GM12878 (cell line): ENCODE measurements at regions not wholly inside any gene's neighbourhood (a gene's known extent, or its start where the extent isn't known, plus 50 kb on each side); places are given as distances from the start of the nearest gene placed in this dataset.

Experiments
- ATAC-seq: fragments of 200-7000 bp; cut with Tn5 transposase; 3 replicates; pipeline ENCODE4 v1.9.1; 2020; ENCODE audit warnings: mild to moderate bottlenecking, moderate library complexity
- BruUV-seq: library from RNA; stranded (reverse); fragments of 400-500 nt; replicated peaks from 2 replicates; lab custom pipeline; 2021; lab: Mats Ljungman, UMichigan
- CTCF ChIA-PET: fragments of 300-600 bp; sonication (Branson Sonifier 250); formaldehyde crosslinking; extraction: SDS; loops from one replicate; lab custom pipeline; 2021; ENCODE audit warnings: inconsistent platforms; lab: Yijun Ruan, JAX
- POLR2A ChIA-PET: fragments of 350-600 bp; formaldehyde crosslinking; extraction: SDS; loops from one replicate; lab custom pipeline; 2021; ENCODE audit warnings: inconsistent platforms; lab: Charles Lee
- RAD21 ChIA-PET: fragments of 300-600 bp; sonication (Branson Sonifier 250); formaldehyde crosslinking; loops from one replicate; lab custom pipeline; 2023; ENCODE audit warnings: antibody characterized with exemption; ENCODE audit not compliant: unreplicated experiment; lab: Charles Lee
- SMC1A ChIA-PET: fragments of 300-600 bp; sonication (Branson Sonifier 250); formaldehyde crosslinking; loops from one replicate; lab custom pipeline; 2023; ENCODE audit not compliant: unreplicated experiment, uncharacterized antibody; lab: Charles Lee
- DNase-seq: peaks from one replicate; pipeline ENCODE4 v3.0.0-alpha.2; 2011; ENCODE audit warnings: low read depth, low spot score
- FAIRE-seq: peaks from 3 replicates; lab custom pipeline; 2011; peaks lifted over from hg19 to GRCh38; lab: Jason Lieb, UNC
- H2AFZ ChIP-seq: 2 replicates; pipeline ENCODE4 v1.6.0; 2011; ENCODE audit warnings: low read depth, low read length, control low read depth; ENCODE audit not compliant: control insufficient read depth
- H3K27ac ChIP-seq: 2 replicates; pipeline ENCODE4 v1.5.1; 2011; ENCODE audit warnings: control low read depth; ENCODE audit not compliant: control insufficient read depth, insufficient read depth
- H3K27me3 ChIP-seq, 2 experiments: replicated peaks in 1 of 2; 2 replicates each; pipeline versions ENCODE4 v1.6.0 to v1.6.1; 2011; ENCODE audit warnings: low read length in 1 of 2; ENCODE audit not compliant: control insufficient read depth in 2 of 2, insufficient read depth in 2 of 2
- H3K36me3 ChIP-seq, 2 experiments: 2 replicates each; pipeline ENCODE4 v1.5.1; 2011; ENCODE audit warnings: low read length in 1 of 2; ENCODE audit not compliant: control insufficient read depth in 2 of 2, insufficient read depth in 2 of 2
- H3K4me1 ChIP-seq: 2 replicates; pipeline ENCODE4 v1.6.1; 2011; ENCODE audit warnings: mild to moderate bottlenecking, low read length, moderate library complexity, mixed read lengths; ENCODE audit not compliant: control insufficient read depth, insufficient read depth
- H3K4me2 ChIP-seq: 2 replicates; pipeline ENCODE4 v1.6.0; 2011; ENCODE audit warnings: control low read depth; ENCODE audit not compliant: control insufficient read depth, insufficient read depth
- H3K4me3 ChIP-seq: fragments of 200-600 bp; sonication (generic); 2 replicates; pipeline ENCODE4 v1.5.1; 2016
- H3K79me2 ChIP-seq: 2 replicates; pipeline ENCODE4 v1.6.0; 2011; ENCODE audit warnings: low read length; ENCODE audit not compliant: control insufficient read depth, insufficient read depth
- H3K9ac ChIP-seq: 2 replicates; pipeline ENCODE4 v1.8.0; 2011; ENCODE audit warnings: low read length, control low read depth, mixed read lengths; ENCODE audit not compliant: control insufficient read depth, insufficient read depth
- H3K9me3 ChIP-seq: replicated peaks from 3 replicates; pipeline ENCODE4 v1.5.1; 2011; ENCODE audit warnings: mild to moderate bottlenecking, low read length; ENCODE audit not compliant: control insufficient read depth, insufficient read depth
- H4K20me1 ChIP-seq: 2 replicates; pipeline ENCODE4 v1.6.0; 2011; ENCODE audit not compliant: control insufficient read depth, insufficient read depth
- CHD4 ChIP-seq: fragments of 200-600 bp; sonication (generic); IDR thresholded peaks from 2 replicates; pipeline ENCODE4 v1.6.1; 2016; ENCODE audit warnings: mild to moderate bottlenecking
- CREB1 ChIP-seq: IDR thresholded peaks from 2 replicates; pipeline ENCODE4 v1.6.1; 2012; ENCODE audit warnings: low read depth, mild to moderate bottlenecking, inconsistent platforms
- EED ChIP-seq: sonication (generic); IDR thresholded peaks from 2 replicates; pipeline ENCODE4 v1.6.1; 2016; ENCODE audit warnings: antibody characterized with exemption, low read depth
- ETV6 ChIP-seq, 2 experiments: fragments of 450-650 bp in 1 of 2; IDR thresholded peaks in 1 of 2; conservative IDR thresholded peaks in 1 of 2; 2 replicates each; pipeline ENCODE4 v1.6.1; 2014; ENCODE audit warnings: antibody characterized with exemption in 1 of 2, borderline replicate concordance in 1 of 2, low read depth in 1 of 2, mild to moderate bottlenecking in 1 of 2, moderate library complexity in 1 of 2
- GABPA ChIP-seq: IDR thresholded peaks from 2 replicates; pipeline ENCODE4 v1.6.1; 2014; ENCODE audit warnings: antibody characterized with exemption, low read depth, mild to moderate bottlenecking, inconsistent platforms
- IRF4 ChIP-seq: IDR thresholded peaks from 2 replicates; pipeline ENCODE4 v1.6.1; 2011; ENCODE audit warnings: low read depth, low read length
- MEF2A ChIP-seq: IDR thresholded peaks from 2 replicates; pipeline ENCODE4 v1.6.1; 2011; ENCODE audit warnings: low read depth, mild to moderate bottlenecking, low read length, moderate library complexity; ENCODE audit not compliant: insufficient read depth
- NR2C2 ChIP-seq: IDR thresholded peaks from 2 replicates; pipeline ENCODE4 v1.6.1; 2011; ENCODE audit warnings: borderline replicate concordance, low read depth; ENCODE audit not compliant: control insufficient read depth, insufficient read length
- PAX8 ChIP-seq: fragments of 450-650 bp; IDR thresholded peaks from 2 replicates; pipeline ENCODE4 v1.6.1; 2017; ENCODE audit warnings: mild to moderate bottlenecking, moderate library complexity
- RB1 ChIP-seq: fragments of 450-650 bp; formaldehyde crosslinking; IDR thresholded peaks from 2 replicates; pipeline ENCODE4 v1.6.1; 2017; ENCODE audit warnings: mild to moderate bottlenecking, borderline replicate concordance
- SP1 ChIP-seq: IDR thresholded peaks from one replicate; pipeline ENCODE4 v1.6.1; 2011; ENCODE audit warnings: low read depth, low read length
- SREBF1 ChIP-seq: IDR thresholded peaks from 2 replicates; pipeline ENCODE4 v1.6.1; 2012; ENCODE audit warnings: mild to moderate bottlenecking, low read length
- YBX1 ChIP-seq: fragments of 450-650 bp; IDR thresholded peaks from 2 replicates; pipeline ENCODE4 v1.6.1; 2016; ENCODE audit warnings: antibody characterized with exemption
- ZNF274 ChIP-seq: IDR thresholded peaks from one replicate; pipeline ENCODE4 v1.8.0; 2011; ENCODE audit not compliant: insufficient read length, insufficient read depth
- WGBS: methylation state at CpG from one replicate; pipeline ENCODE4 v1.1.6; 2016; ENCODE audit warnings: low lambda C conversion rate; ENCODE audit not compliant: insufficient replicate concordance, insufficient coverage; ENCODE audit errors: missing lambda C conversion rate; 5-methylcytosine and 5-hydroxymethylcytosine counted together
- in situ Hi-C: fragments of 300-500 bp; cut with MboI; formaldehyde crosslinking; loops from 9 replicates; pipeline ENCODE4 v1.14.3; 2018; ENCODE audit warnings: mixed read lengths
- intact Hi-C: fragments of 100-400 bp; cut with micrococcal nuclease; formaldehyde crosslinking; loops from one replicate; pipeline ENCODE4 v1.14.2; 2022; ENCODE audit not compliant: unreplicated experiment
- TF ChIP-seq, protein P1 (sequence below): IDR thresholded peaks from 2 replicates; pipeline ENCODE4 v1.6.1; 2012; ENCODE audit warnings: low read depth, low read length, improper control_type of control experiment
- TF ChIP-seq, protein P2 (sequence below): fragments of 450-650 bp; IDR thresholded peaks from 2 replicates; pipeline ENCODE4 v1.6.1; 2017; ENCODE audit warnings: mild to moderate bottlenecking, moderate library complexity

- no peak for FAIRE-seq
- Histone ChIP-seq H3K79me2 (no peaks in the 10 kb centered on the region), H3K9ac (no peak overlapping the region), H3K27me3 (no peaks in the 10 kb centered on the region; a peak in 3 of 4 replicates), H3K9me3 (no peaks in the 10 kb centered on the region), H3K4me3 (no peak overlapping the region), H3K27ac (no peak overlapping the region), H3K4me1 (peaks cover 24% of the 10 kb centered on the region), H3K4me2 (no peak overlapping the region), H2AFZ (no peak overlapping the region), H4K20me1 (no peaks in the 10 kb centered on the region), H3K36me3 (no peaks in the 10 kb centered on the region)
- no peak for ATAC-seq
- SMC1A ChIA-PET = no interaction called here
- no TSS peak for BruUV-seq
- POLR2A ChIA-PET = no interaction called here
- intact Hi-C loops = no loop called here
- WGBS = 74% methylated on average over 9 of the region's 9 CpGs
- no peak for DNase-seq
- in situ Hi-C loops = no loop called here
- TF ChIP-seq ZNF274 (no peak), MEF2A (no peak), NR2C2 (no peak), ETV6 (conservative IDR thresholded peaks at IDR 0.05 in 1 of 2, IDR thresholded peaks at IDR 0.05 in 1 of 2; ENCODE audit: borderline replicate concordance in 1 of 2, low read depth in 1 of 2) (no peak), GABPA (no peak), SP1 (no peak), EED (no peak), PAX8 (no peak), CHD4 (no peak), SREBF1 (no peak), IRF4 (no peak), CREB1 (no peak), YBX1 (no peak), RB1 (no peak)
- TF ChIP-seq, protein P1, sequence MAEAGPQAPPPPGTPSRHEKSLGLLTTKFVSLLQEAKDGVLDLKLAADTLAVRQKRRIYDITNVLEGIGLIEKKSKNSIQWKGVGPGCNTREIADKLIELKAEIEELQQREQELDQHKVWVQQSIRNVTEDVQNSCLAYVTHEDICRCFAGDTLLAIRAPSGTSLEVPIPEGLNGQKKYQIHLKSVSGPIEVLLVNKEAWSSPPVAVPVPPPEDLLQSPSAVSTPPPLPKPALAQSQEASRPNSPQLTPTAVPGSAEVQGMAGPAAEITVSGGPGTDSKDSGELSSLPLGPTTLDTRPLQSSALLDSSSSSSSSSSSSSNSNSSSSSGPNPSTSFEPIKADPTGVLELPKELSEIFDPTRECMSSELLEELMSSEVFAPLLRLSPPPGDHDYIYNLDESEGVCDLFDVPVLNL = no peak
- TF ChIP-seq, protein P2, sequence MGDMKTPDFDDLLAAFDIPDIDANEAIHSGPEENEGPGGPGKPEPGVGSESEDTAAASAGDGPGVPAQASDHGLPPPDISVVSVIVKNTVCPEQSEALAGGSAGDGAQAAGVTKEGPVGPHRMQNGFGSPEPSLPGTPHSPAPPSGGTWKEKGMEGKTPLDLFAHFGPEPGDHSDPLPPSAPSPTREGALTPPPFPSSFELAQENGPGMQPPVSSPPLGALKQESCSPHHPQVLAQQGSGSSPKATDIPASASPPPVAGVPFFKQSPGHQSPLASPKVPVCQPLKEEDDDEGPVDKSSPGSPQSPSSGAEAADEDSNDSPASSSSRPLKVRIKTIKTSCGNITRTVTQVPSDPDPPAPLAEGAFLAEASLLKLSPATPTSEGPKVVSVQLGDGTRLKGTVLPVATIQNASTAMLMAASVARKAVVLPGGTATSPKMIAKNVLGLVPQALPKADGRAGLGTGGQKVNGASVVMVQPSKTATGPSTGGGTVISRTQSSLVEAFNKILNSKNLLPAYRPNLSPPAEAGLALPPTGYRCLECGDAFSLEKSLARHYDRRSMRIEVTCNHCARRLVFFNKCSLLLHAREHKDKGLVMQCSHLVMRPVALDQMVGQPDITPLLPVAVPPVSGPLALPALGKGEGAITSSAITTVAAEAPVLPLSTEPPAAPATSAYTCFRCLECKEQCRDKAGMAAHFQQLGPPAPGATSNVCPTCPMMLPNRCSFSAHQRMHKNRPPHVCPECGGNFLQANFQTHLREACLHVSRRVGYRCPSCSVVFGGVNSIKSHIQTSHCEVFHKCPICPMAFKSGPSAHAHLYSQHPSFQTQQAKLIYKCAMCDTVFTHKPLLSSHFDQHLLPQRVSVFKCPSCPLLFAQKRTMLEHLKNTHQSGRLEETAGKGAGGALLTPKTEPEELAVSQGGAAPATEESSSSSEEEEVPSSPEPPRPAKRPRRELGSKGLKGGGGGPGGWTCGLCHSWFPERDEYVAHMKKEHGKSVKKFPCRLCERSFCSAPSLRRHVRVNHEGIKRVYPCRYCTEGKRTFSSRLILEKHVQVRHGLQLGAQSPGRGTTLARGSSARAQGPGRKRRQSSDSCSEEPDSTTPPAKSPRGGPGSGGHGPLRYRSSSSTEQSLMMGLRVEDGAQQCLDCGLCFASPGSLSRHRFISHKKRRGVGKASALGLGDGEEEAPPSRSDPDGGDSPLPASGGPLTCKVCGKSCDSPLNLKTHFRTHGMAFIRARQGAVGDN = no peak
- CTCF ChIA-PET = no interaction called here
- RAD21 ChIA-PET = no interaction called here
These were observed 202.9 kb upstream of the IER5L start for GRCh38 chr9:129380961-129381401.
